Naive thymus-derived CD8-positive, alpha-beta T cell (primary cell): ENCODE measurements at regions not wholly inside any gene's neighbourhood (a gene's known extent, or its start where the extent isn't known, plus 50 kb on each side); places are given as distances from the start of the nearest gene placed in this dataset.

Source experiments
- ATAC-seq, 2 donors: fragments of 150-1000 bp; cut with Tn5 transposase in 1 of 2; sonication (Bioruptor Pico), chemical (Tn5 transposase) in 1 of 2; 1 replicate in 1 of 2; 2 replicates in 1 of 2; pipeline ENCODE4 v1.10.0; 2021; ENCODE audit warnings: mild to moderate bottlenecking in 2 of 2, moderate library complexity in 2 of 2
- POLR2A ChIA-PET: fragments of 350-600 bp; sonication (Branson Sonifier 250); formaldehyde crosslinking; loops from one replicate; lab custom pipeline; 2021; ENCODE audit warnings: antibody characterized with exemption; lab: Charles Lee
- DNase-seq, 10 donors: peaks; one replicate each; pipeline versions ENCODE4 v3.0.0 to v3.0.0-alpha.2; 2020 to 2022
- H3K27ac Mint-ChIP-seq, 10 donors: one replicate each; pipeline ENCODE4 v1.8.0; 2020 to 2022; ENCODE audit warnings: mild to moderate bottlenecking in 10 of 10, mixed read lengths in 10 of 10, moderate library complexity in 4 of 10, inconsistent platforms in 1 of 10
- H3K27me3 Mint-ChIP-seq, 5 donors: one replicate each; pipeline ENCODE4 v1.8.0; 2021 to 2022; ENCODE audit warnings: mixed read lengths in 5 of 5
- H3K36me3 Mint-ChIP-seq, 3 donors: one replicate each; pipeline ENCODE4 v1.8.0; 2020 to 2022; ENCODE audit warnings: mixed read lengths in 3 of 3, mild to moderate bottlenecking in 2 of 3, inconsistent platforms in 1 of 3
- H3K4me1 Mint-ChIP-seq, 4 donors: one replicate each; pipeline ENCODE4 v1.8.0; 2021 to 2022; ENCODE audit warnings: mixed read lengths in 4 of 4
- H3K4me3 Mint-ChIP-seq, 10 donors: one replicate each; pipeline ENCODE4 v1.8.0; 2020 to 2022; ENCODE audit warnings: mild to moderate bottlenecking in 10 of 10, mixed read lengths in 10 of 10, moderate library complexity in 6 of 10, inconsistent platforms in 1 of 10
- H3K9me3 Mint-ChIP-seq, 9 donors: one replicate each; pipeline ENCODE4 v1.8.0; 2020 to 2022; ENCODE audit warnings: mixed read lengths in 9 of 9, mild to moderate bottlenecking in 3 of 9, inconsistent platforms in 1 of 9, moderate library complexity in 1 of 9

DNA sequence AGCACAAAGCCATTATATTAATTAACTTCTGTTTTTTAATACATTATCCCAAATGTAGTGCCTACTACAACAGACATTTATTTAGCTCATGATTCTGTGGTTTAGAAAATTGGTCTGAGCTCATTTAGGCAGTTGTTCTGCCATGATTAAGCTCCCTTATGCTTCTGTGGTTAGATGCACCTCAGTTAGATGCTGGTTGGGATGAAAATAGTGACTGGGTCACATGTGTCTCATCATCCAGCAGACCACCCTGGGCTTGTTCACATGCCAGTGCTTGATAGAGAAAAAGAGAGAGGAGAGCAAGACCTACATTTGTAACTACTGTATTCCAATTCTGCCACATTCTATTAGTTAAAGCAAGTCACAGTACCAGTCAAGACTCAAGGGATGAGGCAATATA is 376.4 kb upstream of the GNPDA2 start:
- Mint-ChIP-seq H3K4me3 (no peak overlapping the region), H3K9me3 (peaks cover 5 to 23% (median 17%) of the 10 kb centered on the region in 9 donors), H3K36me3 (no peaks in the 10 kb centered on the region), H3K27me3 (no peaks in the 10 kb centered on the region), H3K4me1 (no peaks in the 10 kb centered on the region), H3K27ac (no peak overlapping the region)
- POLR2A ChIA-PET: no interaction called here
- DNase-seq (no peak), ATAC-seq (no peak)

GRCh38 chr4:45100956-45101818 is 374.8 kb upstream of the GNPDA2 start:
- DNase-seq: no peak
- peaks cover 3 to 15% (median 13%) of the 10 kb centered on the region in 9 donors for H3K9me3 Mint-ChIP-seq
- H3K4me3 Mint-ChIP-seq: no peak overlapping the region
- no peak overlapping the region for H3K27ac Mint-ChIP-seq
- no peaks in the 10 kb centered on the region for H3K36me3 Mint-ChIP-seq
- no peaks in the 10 kb centered on the region for H3K4me1 Mint-ChIP-seq
- POLR2A ChIA-PET: no interaction called here
- H3K27me3 Mint-ChIP-seq: no peaks in the 10 kb centered on the region
- ATAC-seq: no peak

DNA sequence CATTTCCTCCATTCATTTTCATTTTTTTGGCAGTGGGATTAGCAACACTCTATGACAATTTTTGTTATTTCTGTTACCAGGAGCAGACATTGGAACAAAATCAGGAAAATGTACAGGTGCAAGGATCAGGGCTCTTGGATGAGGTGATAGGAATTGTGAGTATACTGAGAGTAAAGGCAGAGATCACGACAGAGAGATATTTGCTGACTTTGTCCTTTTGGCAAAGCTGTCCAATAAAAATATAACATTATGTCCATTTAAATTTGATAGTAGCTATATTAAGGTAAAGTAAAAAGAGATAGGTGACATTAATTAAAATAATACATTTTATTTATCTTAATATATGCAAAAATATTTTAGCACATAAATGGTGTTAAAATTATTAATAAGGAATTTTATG is 373.1 kb upstream of the GNPDA2 start:
- H3K36me3 Mint-ChIP-seq: no peaks in the 10 kb centered on the region
- POLR2A ChIA-PET: no interaction called here
- no peak for DNase-seq
- H3K4me3 Mint-ChIP-seq: no peak overlapping the region
- peaks cover 0 to 17% (median 10%) of the 10 kb centered on the region in 9 donors for H3K9me3 Mint-ChIP-seq
- H3K27ac Mint-ChIP-seq: no peak overlapping the region
- H3K27me3 Mint-ChIP-seq: no peaks in the 10 kb centered on the region
- ATAC-seq: no peak
- no peaks in the 10 kb centered on the region for H3K4me1 Mint-ChIP-seq

DNA sequence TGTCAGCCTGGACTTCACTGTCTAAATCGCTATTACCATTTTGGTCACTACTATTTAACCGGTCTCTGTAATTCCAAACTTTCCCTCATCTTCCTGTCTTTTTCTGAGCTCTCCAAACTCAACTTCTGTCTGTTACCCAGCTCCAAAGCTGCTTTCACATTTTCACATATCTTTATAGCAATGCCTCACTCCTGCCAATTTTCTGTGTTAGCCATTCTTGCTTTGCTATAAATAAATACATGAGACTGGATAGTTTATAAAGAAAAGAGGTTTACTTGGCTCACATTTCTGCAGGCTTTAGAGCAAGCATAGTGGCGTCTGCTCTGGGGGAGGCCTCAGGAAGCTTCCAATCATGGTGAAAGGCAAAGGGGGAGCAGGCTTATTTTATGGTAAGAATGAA is 368.3 kb upstream of the GNPDA2 start:
- H3K9me3 Mint-ChIP-seq: peaks cover 4 to 44% (median 12%) of the 10 kb centered on the region in 9 donors
- POLR2A ChIA-PET: no interaction called here
- peaks cover 0 to 6% (median 0%) of the 10 kb centered on the region in 3 donors for H3K36me3 Mint-ChIP-seq
- no peak for DNase-seq
- no peak overlapping the region for H3K27ac Mint-ChIP-seq
- no peak for ATAC-seq
- no peaks in the 10 kb centered on the region for H3K27me3 Mint-ChIP-seq
- no peak overlapping the region for H3K4me3 Mint-ChIP-seq
- no peaks in the 10 kb centered on the region for H3K4me1 Mint-ChIP-seq

DNA sequence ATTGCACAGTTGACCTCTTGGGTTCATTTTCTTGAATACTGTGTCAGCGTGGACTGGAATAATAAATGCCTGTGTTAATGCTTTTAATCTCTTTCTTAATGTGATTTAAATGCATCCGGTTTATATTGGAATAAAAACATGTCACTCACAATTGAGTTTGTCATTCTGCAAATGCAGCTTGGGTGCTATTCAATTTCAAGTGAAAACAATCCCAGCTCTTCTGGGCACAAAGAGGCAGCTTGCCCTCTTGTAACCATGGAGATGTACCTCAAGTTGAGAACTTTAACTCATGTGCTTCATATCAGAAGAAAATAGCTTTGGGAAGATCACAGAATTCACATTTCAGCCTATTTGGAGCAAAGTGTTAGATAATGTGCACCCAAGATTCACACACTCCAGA is 355.7 kb upstream of the GNPDA2 start:
- ATAC-seq (no peak), DNase-seq (no peak)
- H3K9me3 Mint-ChIP-seq: peaks cover 0 to 42% (median 15%) of the 10 kb centered on the region in 9 donors
- no peaks in the 10 kb centered on the region for H3K4me1 Mint-ChIP-seq
- H3K4me3 Mint-ChIP-seq: no peak overlapping the region
- no peaks in the 10 kb centered on the region for H3K36me3 Mint-ChIP-seq
- POLR2A ChIA-PET: no interaction called here
- no peak overlapping the region for H3K27ac Mint-ChIP-seq
- no peaks in the 10 kb centered on the region for H3K27me3 Mint-ChIP-seq

- no peak for ATAC-seq
- no peak for DNase-seq
- Mint-ChIP-seq H3K27ac (no peak overlapping the region), H3K4me3 (no peak overlapping the region), H3K4me1 (no peaks in the 10 kb centered on the region), H3K27me3 (no peaks in the 10 kb centered on the region), H3K9me3 (peaks cover 0 to 41% (median 12%) of the 10 kb centered on the region in 9 donors), H3K36me3 (no peaks in the 10 kb centered on the region)
- POLR2A ChIA-PET: no interaction called here
These were observed 353.3 kb upstream of the GNPDA2 start for GRCh38 chr4:45079616-45080015.

DNA sequence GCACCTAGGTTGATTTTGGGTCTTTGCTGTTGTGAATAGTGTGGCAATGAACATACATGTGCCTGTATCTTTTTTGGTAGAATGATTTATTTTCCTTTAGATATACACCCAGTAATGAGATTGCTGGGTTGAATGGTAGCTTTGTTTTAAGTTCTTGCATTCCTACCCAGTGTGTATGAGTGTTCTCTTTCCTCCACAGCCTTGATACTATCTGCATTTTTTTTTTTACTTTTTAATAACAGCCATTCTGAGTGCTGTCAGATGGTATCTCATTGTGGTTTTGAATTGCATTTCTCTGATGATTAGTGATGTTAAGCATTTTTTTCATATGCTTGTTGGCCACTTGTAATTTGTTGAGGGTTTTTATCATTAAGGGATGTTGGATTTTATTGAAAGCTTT is 351.8 kb upstream of the GNPDA2 start:
- Mint-ChIP-seq H3K4me3 (no peak overlapping the region), H3K27me3 (no peaks in the 10 kb centered on the region), H3K27ac (no peak overlapping the region), H3K36me3 (no peaks in the 10 kb centered on the region), H3K9me3 (peaks cover 0 to 35% (median 9%) of the 10 kb centered on the region in 9 donors), H3K4me1 (no peaks in the 10 kb centered on the region)
- ATAC-seq (no peak), DNase-seq (no peak)
- POLR2A ChIA-PET: no interaction called here

- H3K4me1 Mint-ChIP-seq: no peaks in the 10 kb centered on the region
- no peak overlapping the region for H3K27ac Mint-ChIP-seq
- ATAC-seq (no peak), DNase-seq (no peak)
- H3K27me3 Mint-ChIP-seq: no peaks in the 10 kb centered on the region
- H3K36me3 Mint-ChIP-seq: peaks cover 0 to 4% (median 0%) of the 10 kb centered on the region in 3 donors
- H3K9me3 Mint-ChIP-seq: peaks cover 4 to 27% (median 10%) of the 10 kb centered on the region in 9 donors
- no peak overlapping the region for H3K4me3 Mint-ChIP-seq
- POLR2A ChIA-PET: no interaction called here
These were observed 346.6 kb upstream of the GNPDA2 start for GRCh38 chr4:45072981-45073380.

GRCh38 chr4:45064741-45065140 is 338.4 kb upstream of the GNPDA2 start:
- no peaks in the 10 kb centered on the region for H3K27me3 Mint-ChIP-seq
- H3K36me3 Mint-ChIP-seq: peaks cover 0 to 4% (median 0%) of the 10 kb centered on the region in 3 donors
- POLR2A ChIA-PET: no interaction called here
- DNase-seq: no peak
- no peak for ATAC-seq
- no peak overlapping the region for H3K4me3 Mint-ChIP-seq
- peaks cover 0 to 39% (median 17%) of the 10 kb centered on the region in 9 donors for H3K9me3 Mint-ChIP-seq
- H3K4me1 Mint-ChIP-seq: no peaks in the 10 kb centered on the region
- H3K27ac Mint-ChIP-seq: no peak overlapping the region

DNA sequence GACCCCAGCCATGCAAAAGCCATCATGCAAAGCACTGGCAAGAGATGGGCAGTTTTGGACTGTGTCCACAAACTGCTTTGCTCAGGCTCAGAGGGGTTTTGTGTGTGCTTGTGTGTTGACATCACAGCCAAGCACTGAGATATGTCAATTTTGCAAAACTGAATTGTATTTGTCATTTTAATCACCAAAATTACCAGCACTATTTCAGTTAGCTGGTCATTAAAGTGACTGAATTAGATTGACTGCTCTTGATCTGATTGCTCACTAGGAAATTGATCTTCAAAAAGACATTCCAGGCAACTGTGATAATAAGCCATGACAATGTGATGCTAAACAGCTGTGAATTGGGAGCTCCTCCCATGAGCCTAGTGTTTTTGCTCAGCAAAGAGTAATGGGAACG is 337.3 kb upstream of the GNPDA2 start:
- Mint-ChIP-seq H3K36me3 (no peaks in the 10 kb centered on the region), H3K4me1 (no peaks in the 10 kb centered on the region), H3K9me3 (peaks cover 0 to 33% (median 14%) of the 10 kb centered on the region in 9 donors), H3K4me3 (no peak overlapping the region), H3K27me3 (no peaks in the 10 kb centered on the region), H3K27ac (no peak overlapping the region)
- no peak for ATAC-seq
- POLR2A ChIA-PET: no interaction called here
- DNase-seq: no peak

- Mint-ChIP-seq H3K36me3 (no peaks in the 10 kb centered on the region), H3K27ac (no peak overlapping the region), H3K9me3 (peaks cover 0 to 28% (median 12%) of the 10 kb centered on the region in 9 donors), H3K27me3 (no peaks in the 10 kb centered on the region), H3K4me3 (no peak overlapping the region), H3K4me1 (no peaks in the 10 kb centered on the region)
- DNase-seq (no peak), ATAC-seq (no peak)
- POLR2A ChIA-PET: no interaction called here
These were observed 336.7 kb upstream of the GNPDA2 start for GRCh38 chr4:45062935-45063545.

GRCh38 chr4:45043911-45044310 is 317.6 kb upstream of the GNPDA2 start:
- ATAC-seq (no peak), DNase-seq (no peak)
- H3K4me1 Mint-ChIP-seq: no peaks in the 10 kb centered on the region
- H3K27ac Mint-ChIP-seq: no peak overlapping the region
- no peak overlapping the region for H3K4me3 Mint-ChIP-seq
- POLR2A ChIA-PET: no interaction called here
- H3K27me3 Mint-ChIP-seq: no peaks in the 10 kb centered on the region
- H3K36me3 Mint-ChIP-seq: peaks cover 0 to 11% (median 0%) of the 10 kb centered on the region in 3 donors
- H3K9me3 Mint-ChIP-seq: peaks cover 0 to 32% (median 19%) of the 10 kb centered on the region in 9 donors

GRCh38 chr4:45036677-45037076 is 310.3 kb upstream of the GNPDA2 start:
- Mint-ChIP-seq H3K27ac (no peak overlapping the region), H3K4me1 (no peaks in the 10 kb centered on the region), H3K27me3 (no peaks in the 10 kb centered on the region), H3K36me3 (no peaks in the 10 kb centered on the region), H3K4me3 (no peak overlapping the region), H3K9me3 (peaks cover 0 to 14% (median 2%) of the 10 kb centered on the region in 9 donors)
- POLR2A ChIA-PET: no interaction called here
- no peak for ATAC-seq
- no peak for DNase-seq
